ENCODE measurements at regions not wholly inside any gene's neighbourhood (a gene's known extent, or its start where the extent isn't known, plus 50 kb on each side); places are given as distances from the start of the nearest gene placed in this dataset.

GRCh38 chr2:78586316-78586715 lies 439.2 kb upstream of the REG3G start:
- DNase-seq (ENCODE audit: low spot score), result no peak

DNA sequence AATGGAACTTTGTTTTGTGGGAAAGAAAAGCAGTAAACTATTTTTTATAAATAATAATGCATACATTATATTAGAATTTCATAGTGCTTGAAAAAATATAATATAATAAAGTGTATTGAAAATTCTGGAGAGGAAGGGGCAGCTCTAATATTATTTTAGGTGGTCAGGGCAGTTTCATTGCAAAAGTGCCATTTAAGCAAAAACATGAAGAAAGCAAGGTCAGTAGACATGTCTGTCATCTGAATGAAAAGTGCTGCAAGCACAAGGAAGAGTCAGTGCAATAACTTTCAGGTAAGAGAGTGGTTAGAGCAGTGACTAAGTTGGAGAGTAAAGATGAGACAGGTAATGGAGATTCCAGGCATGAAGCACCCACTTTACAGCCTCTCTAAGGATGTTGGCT lies 435.6 kb upstream of the REG3G start:
- no peak for DNase-seq (ENCODE audit: low spot score)

- DNase-seq (ENCODE audit: low spot score), result no peak
These were observed 433.0 kb upstream of the REG3G start for GRCh38 chr2:78592491-78592890.

DNA sequence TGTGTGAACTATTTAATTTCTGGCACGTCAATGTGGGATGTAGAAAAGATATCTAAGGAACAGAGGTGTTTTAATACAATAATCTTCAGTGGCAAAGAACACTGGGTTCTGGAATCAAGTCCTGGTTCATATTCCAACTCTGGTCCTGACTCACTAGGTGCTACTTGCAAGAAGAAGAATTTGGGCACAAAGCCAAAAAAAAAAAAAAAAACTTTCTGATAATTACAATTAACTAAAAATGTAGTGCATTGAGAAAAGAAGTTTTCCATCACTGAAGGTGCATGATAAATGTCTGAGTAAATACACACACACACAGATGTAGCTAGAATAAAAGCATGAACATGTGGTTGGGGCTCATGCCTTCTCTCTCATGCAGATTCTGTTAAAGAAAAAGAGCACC lies 424.4 kb upstream of the REG3G start:
- DNase-seq (ENCODE audit: low spot score), result no peak

GRCh38 chr2:78602862-78603261 lies 422.6 kb upstream of the REG3G start:
- DNase-seq (ENCODE audit: low spot score), result no peak

DNA sequence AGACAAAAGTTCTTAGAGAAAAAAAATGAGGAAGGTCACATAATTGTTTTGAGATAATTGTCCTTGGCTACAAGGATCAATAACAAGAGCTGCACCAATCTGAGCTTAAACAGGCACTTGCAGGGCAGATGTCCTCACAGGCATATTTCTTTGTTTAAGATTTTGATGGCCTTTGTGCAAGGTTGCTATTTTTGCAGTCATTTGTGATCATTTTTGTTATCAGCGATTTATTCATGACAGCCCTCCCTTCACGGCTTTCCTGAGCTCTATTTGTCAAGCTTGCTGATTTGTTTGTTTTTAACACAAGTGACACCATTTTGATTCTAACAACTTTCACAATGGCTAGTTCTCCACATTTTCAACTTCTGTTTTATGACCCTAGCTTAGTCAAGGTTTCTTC lies 418.6 kb upstream of the REG3G start:
- DNase-seq (ENCODE audit: low spot score), result no peak

DNA sequence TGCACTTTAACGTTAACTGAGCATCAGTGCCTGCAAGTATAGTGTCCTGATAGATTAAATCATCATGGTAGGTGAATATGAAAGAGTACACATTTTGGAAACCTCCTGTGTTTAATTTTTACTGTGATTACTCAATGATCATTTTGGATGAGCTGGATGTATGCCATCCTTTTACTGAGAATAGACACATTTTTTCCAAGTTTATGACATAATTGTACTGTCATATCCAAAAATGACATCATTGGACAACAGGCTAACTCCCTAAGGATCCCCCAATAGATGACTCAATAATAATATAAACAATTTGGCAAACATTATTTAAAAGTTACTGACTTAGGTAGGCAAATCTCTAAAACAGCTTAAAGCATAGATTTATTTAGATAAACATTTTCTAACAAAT lies 410.8 kb upstream of the REG3G start:
- DNase-seq (ENCODE audit: low spot score), result no peak

- DNase-seq (ENCODE audit: low spot score), result no peak
These were observed 409.5 kb upstream of the REG3G start for GRCh38 chr2:78615956-78616355.

DNA sequence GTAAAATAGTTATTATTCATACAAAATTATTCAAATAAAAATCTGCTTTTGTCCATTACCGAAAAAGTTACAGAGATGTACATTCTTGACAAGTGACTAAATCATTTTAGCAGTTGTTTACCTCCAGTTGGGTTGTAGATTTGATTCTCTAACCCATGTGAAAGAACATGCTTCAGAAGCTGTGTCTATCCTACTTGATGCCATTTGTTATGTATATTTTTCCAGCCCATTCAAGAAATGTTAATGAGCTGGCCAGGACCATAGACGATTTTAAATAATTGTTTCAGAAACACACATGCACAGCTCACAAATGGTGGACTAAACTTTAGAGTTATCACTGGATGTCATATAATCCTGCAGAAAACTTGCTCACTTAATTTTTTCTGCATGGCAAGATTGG lies 391.1 kb upstream of the REG3G start:
- DNase-seq (ENCODE audit: low spot score), result no peak

GRCh38 chr2:78644854-78645253 lies 380.6 kb upstream of the REG3G start:
- DNase-seq (ENCODE audit: low spot score), result no peak

- no peak for DNase-seq (ENCODE audit: low spot score)
These were observed 378.8 kb upstream of the REG3G start for GRCh38 chr2:78646533-78647364.

DNA sequence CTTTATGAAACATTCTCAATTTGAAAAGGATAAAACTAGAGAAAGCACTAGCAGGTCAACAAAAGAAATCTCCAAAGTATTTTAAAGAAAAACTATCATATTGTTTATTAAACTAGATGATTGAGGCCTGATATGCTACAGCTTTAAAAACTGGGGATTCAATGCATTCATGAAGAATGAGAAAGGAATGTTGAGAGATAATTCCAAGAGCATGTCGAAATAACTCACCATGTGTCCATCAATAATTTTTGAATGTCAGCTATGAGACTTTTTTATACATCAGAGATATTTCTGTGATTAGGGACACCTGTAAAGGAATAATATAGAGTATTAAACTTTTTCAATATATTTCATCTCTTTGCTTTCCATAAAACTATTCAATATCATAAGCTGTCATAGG lies 376.9 kb upstream of the REG3G start:
- DNase-seq (ENCODE audit: low spot score), result no peak

DNA sequence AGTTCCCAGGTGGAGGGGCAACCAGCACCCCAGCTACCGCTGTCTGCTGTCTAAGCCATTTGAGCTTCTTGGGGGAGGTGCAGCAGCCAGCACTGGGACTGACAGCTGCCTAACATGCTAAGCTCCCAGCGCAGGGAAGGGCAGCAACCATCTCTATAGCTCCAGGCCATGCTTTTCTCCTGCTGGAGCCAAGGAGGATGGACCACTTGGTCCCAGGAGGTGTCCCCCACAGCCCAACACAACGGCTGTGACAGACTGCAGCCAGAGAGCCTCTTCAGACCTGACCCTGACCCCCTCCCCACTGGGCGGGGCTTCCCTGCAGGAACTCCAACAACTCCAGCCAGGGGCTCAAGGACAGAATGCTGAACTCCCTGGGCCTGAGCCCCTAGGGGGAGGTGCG lies 370.6 kb upstream of the REG3G start:
- DNase-seq (ENCODE audit: low spot score), result no peak

- DNase-seq (ENCODE audit: low spot score), result no peak
These were observed 348.4 kb upstream of the REG3G start for GRCh38 chr2:78676921-78677696.

DNA sequence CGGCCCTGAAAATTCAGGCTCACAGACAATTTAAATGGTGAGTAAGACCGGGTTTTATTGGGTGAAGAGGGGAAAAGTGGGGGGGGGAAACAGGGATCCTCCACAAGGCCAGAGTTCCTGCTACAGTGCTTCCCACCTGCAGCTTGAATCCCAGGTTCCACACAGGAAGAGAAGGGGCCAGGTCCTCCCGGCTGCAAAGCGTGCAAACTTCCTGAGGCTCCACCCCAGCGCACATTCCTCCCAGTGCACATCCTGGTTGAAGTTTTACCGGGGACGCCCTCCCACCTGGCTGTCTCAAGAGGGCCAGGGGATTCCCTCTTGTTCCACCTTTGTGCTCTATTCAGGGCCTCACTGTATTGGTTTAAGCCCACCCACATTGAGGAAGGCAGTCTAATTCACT lies 347.7 kb upstream of the REG3G start:
- no peak for DNase-seq (ENCODE audit: low spot score)

- DNase-seq (ENCODE audit: low spot score), result peak; percentile 29
These were observed 344.1 kb upstream of the REG3G start for GRCh38 chr2:78681386-78681785.

DNA sequence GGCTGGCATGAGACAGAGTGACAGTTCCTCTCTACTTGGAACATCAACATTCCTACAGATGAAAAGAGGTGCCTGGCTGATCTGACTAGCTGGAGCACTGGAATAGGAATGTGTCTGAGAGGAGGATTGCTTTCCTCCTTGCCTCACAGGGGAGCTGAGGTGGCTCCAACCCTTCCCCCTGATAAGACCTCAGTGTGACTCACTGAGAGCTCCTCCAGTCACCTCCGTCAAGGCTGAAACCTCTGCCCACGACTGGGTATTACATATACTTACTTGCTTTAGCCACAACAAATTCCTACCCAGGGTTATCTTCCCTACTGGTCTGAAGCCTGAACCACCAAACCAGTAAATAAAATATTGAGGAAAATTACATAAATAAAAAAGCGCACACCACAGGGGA lies 342.7 kb upstream of the REG3G start:
- DNase-seq (ENCODE audit: low spot score), result no peak

GRCh38 chr2:78686625-78687153 lies 338.8 kb upstream of the REG3G start:
- DNase-seq (ENCODE audit: low spot score), result no peak

GRCh38 chr2:78699696-78700095 lies 325.8 kb upstream of the REG3G start:
- no peak for DNase-seq (ENCODE audit: low spot score)

DNA sequence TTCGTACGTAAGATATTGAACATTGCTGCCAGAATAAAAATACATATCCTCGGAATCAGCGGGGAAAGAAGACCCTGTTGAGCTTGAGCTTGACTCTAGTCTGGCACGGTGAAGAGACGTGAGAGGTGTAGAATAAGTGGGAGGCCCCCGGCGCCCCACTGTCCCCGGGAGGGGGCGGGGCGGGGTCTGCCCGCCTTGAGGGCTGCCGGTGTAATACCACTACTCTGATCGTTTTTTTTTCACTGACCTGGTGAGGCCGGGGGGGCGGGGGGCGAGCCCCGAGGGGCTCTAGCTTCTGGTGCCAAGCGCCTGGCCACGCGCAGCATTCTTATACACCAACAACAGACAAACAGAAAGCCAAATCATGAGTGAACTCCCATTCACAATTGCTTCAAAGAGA lies 324.0 kb upstream of the REG3G start:
- DNase-seq (ENCODE audit: low spot score), result no peak

DNA sequence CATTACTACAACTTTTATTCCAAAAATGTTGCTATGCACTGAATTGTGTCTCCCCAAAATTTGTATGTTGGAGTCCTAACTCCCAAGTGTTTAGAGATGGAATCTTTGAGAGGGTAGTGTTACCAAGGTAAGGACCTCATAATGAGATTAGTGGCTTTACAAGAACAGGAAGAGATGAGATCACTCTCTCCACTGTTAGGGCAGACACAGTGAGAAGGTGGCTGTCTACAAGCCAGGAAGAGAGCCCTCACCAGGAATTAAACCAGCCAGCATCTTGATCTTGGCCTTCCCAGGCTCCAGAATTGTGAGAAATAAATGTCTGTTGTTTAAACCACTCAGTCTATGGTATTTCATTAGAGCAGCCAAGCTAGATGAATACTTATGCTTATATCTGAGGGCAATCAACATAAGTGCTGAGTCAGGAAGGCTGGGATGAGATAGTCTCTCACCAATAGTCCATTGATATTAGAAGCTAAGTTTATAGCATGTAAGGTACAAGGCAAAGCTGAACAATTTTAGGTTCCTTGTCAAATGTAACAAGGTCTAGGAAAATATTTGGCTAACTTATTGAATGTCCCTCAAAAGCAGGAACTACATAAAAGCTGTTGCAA lies 317.6 kb upstream of the REG3G start:
- no peak for DNase-seq (ENCODE audit: low spot score)

- no peak for DNase-seq (ENCODE audit: low spot score)
These were observed 314.7 kb upstream of the REG3G start for GRCh38 chr2:78710632-78711375.
